Colonic mucosa (tissue), 4 donors: ENCODE measurements at regions not wholly inside any gene's neighbourhood (a gene's known extent, or its start where the extent isn't known, plus 50 kb on each side); places are given as distances from the start of the nearest gene placed in this dataset.

Source experiments
- DNase-seq: peaks from one replicate; pipeline ENCODE4 v3.0.0-alpha.2; 2020
- H3K27ac ChIP-seq: fragments of 200-600 bp; one replicate; pipeline ENCODE4 v1.8.0; 2021
- H3K27me3 ChIP-seq: fragments of 200-600 bp; one replicate; pipeline ENCODE4 v1.8.0; 2021
- H3K36me3 ChIP-seq: fragments of 200-600 bp; one replicate; pipeline ENCODE4 v1.8.0; 2021
- H3K4me1 ChIP-seq: fragments of 200-600 bp; one replicate; pipeline ENCODE4 v1.8.0; 2021; ENCODE audit warnings: mild to moderate bottlenecking
- H3K4me3 ChIP-seq: fragments of 200-600 bp; one replicate; pipeline ENCODE4 v1.8.0; 2021
- H3K9ac ChIP-seq, 2 donors: one replicate each; pipeline ENCODE4 v1.7.0; 2013; ENCODE audit warnings: control low read depth in 2 of 2, low read depth in 2 of 2, low read length in 2 of 2
- H3K9me3 ChIP-seq: fragments of 200-600 bp; one replicate; pipeline ENCODE4 v1.8.0; 2021
- CTCF ChIP-seq: fragments of 200-600 bp; IDR thresholded peaks from one replicate; pipeline ENCODE4 v1.8.0; 2022; ENCODE audit warnings: antibody characterized with exemption, mild to moderate bottlenecking
- intact Hi-C: fragments of 100-400 bp; cut with DNase I; formaldehyde crosslinking; loops from one replicate; pipeline ENCODE4 v1.14.1; 2022
- donor health status: healthy.
- donor health status: DM: no; HTN: no; CAD: no.
- donor health status: DM: no; HTN: no; CAD: no.

- DNase-seq = no peak
- intact Hi-C loops = no loop called here
These were observed 242.5 kb upstream of the ZFP64 start for GRCh38 chr20:52434041-52434425.

GRCh38 chr20:52433326-52434040, 241.9 kb upstream of the ZFP64 start:
- H3K9me3 ChIP-seq = no peaks in the 10 kb centered on the region
- no peak overlapping the region for H3K4me3 ChIP-seq
- no peaks in the 10 kb centered on the region for H3K36me3 ChIP-seq
- H3K27me3 ChIP-seq = no peaks in the 10 kb centered on the region
- intact Hi-C loops = no loop called here
- H3K27ac ChIP-seq = no peak overlapping the region
- no peak for TF ChIP-seq CTCF
- no peak for DNase-seq
- no peaks in the 10 kb centered on the region for H3K4me1 ChIP-seq
- no peak overlapping the region for H3K9ac ChIP-seq

More at GRCh38 chr20:52434041-52434425, 242.5 kb upstream of the ZFP64 start:
- H3K4me3 ChIP-seq = no peak overlapping the region
- H3K4me1 ChIP-seq = no peaks in the 10 kb centered on the region
- no peaks in the 10 kb centered on the region for H3K36me3 ChIP-seq
- no peak overlapping the region for H3K9ac ChIP-seq
- H3K9me3 ChIP-seq = no peaks in the 10 kb centered on the region
- no peak for TF ChIP-seq CTCF
- no peak overlapping the region for H3K27ac ChIP-seq
- no peaks in the 10 kb centered on the region for H3K27me3 ChIP-seq

- H3K4me1 ChIP-seq = no peaks in the 10 kb centered on the region
- DNase-seq = no peak
- no peaks in the 10 kb centered on the region for H3K36me3 ChIP-seq
- H3K9ac ChIP-seq = no peak overlapping the region
- H3K9me3 ChIP-seq = no peaks in the 10 kb centered on the region
- H3K4me3 ChIP-seq = no peak overlapping the region
- H3K27me3 ChIP-seq = no peaks in the 10 kb centered on the region
- H3K27ac ChIP-seq = no peak overlapping the region
- no peak for TF ChIP-seq CTCF
- intact Hi-C loops = no loop called here
These were observed 241.2 kb upstream of the ZFP64 start for GRCh38 chr20:52432740-52433139.

GRCh38 chr20:52429029-52429428, 237.4 kb upstream of the ZFP64 start:
- Histone ChIP-seq H3K4me1 (no peaks in the 10 kb centered on the region), H3K9me3 (no peaks in the 10 kb centered on the region), H3K27me3 (no peaks in the 10 kb centered on the region), H3K4me3 (no peak overlapping the region), H3K27ac (no peak overlapping the region), H3K36me3 (no peaks in the 10 kb centered on the region), H3K9ac (no peak overlapping the region)
- DNase-seq = no peak
- intact Hi-C loops = no loop called here
- no peak for TF ChIP-seq CTCF

GRCh38 chr20:52427960-52428359, 236.4 kb upstream of the ZFP64 start:
- no peaks in the 10 kb centered on the region for H3K36me3 ChIP-seq
- H3K4me3 ChIP-seq = no peak overlapping the region
- intact Hi-C loops = no loop called here
- H3K27me3 ChIP-seq = no peaks in the 10 kb centered on the region
- no peaks in the 10 kb centered on the region for H3K4me1 ChIP-seq
- no peaks in the 10 kb centered on the region for H3K9me3 ChIP-seq
- no peak overlapping the region for H3K27ac ChIP-seq
- no peak for DNase-seq
- TF ChIP-seq CTCF = no peak
- no peak overlapping the region for H3K9ac ChIP-seq
